Left hindlimb (tissue), 1 donor: ENCODE measurements at regions not wholly inside any gene's neighbourhood (a gene's known extent, or its start where the extent isn't known, plus 50 kb on each side); places are given as distances from the start of the nearest gene placed in this dataset.
A peak's percentile ranks its signal among the peaks of the same experiment; 100 is the strongest.
"Not testable (repeated sequence)": the region's sequence is repeated elsewhere in the genome, so short reads cannot be mapped to it uniquely, and the experiment has no call there.

Source experiments
- DNase-seq: peaks from one replicate; pipeline ENCODE4 v3.0.0-alpha.2; 2018

DNA sequence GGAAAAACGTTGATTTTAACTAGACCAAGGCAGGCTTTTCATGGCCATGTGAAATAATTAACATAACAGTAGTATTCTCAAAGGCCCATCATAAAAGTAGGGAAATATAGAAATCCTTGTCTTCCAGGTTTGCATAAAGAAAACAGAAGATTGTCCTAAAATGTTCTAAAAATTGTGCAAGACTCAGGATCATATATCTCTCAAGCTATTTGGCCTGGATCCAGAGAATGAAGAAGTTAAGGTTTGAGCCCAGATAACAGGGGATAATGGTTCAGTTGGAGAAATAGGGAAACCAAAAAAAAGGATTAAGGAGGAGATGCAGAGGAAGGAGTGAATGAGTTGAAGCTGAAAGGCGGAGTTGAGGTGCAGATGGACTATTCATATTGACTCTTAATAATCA is 555.5 kb upstream of the NR5A2 start:
- DNase-seq, result no peak

DNA sequence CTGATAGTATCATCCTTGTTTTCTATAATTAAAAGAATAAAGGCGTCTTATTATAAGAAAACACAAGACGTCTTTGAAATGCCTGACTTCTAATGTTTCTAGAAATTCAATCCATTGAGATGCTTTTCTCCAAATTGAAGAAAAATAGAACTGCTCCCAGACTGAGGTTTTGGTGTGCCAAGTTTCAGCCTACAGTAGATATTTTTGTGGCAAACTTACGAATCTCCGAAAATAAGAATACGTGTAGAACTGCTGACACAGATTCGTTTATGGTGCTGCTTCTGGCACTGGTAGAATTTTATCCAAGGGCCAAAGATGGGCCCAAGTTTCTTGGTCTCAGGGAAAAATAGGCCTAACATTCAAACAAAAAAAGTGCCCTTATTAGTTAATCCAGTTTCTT is 554.5 kb upstream of the NR5A2 start:
- no peak for DNase-seq

- DNase-seq, result no peak
These were observed 552.8 kb upstream of the NR5A2 start for GRCh38 chr1:199474738-199475137.

DNA sequence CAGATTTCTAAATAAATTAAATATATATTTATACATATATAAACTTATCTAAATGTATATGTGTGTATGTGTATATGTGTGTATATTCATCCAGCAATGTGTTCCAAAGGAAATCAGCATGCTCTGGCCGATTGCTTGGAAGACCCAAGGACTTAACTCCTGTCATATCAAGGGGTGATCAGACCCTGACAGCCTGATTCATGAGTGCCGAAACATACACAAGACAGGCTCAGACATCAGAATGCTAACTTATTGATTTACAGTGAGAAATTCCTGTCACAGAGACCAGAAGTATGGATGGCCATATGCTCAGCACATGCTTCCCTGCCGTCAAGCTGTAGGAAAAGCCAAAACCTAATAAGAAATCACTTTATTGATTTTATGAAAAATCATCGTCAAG is 545.1 kb upstream of the NR5A2 start:
- no peak for DNase-seq

DNA sequence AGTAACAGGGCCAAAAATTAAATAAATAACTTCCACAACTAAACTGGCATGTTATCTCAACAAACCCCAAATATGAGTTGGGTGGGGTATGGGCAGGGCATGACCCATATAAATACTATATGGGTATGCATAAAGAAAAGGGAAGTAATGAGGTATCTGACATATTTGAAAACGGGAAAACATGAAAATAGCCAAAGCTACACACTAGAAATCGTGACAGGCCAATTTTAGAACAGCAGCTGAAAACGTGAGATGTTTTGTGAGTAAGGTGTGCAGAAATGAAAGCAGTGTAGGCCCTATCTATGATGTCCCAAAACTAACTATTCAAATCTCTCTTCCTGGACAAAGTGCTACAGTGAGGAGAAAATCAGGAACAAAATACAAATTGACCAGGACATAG is 537.9 kb upstream of the NR5A2 start:
- DNase-seq, result no peak

GRCh38 chr1:199490769-199491527 is 536.6 kb upstream of the NR5A2 start:
- no peak for DNase-seq

GRCh38 chr1:199495432-199495831 is 532.1 kb upstream of the NR5A2 start:
- DNase-seq, result no peak

- DNase-seq, result not testable (repeated sequence)
These were observed 528.7 kb upstream of the NR5A2 start for GRCh38 chr1:199498802-199499201.

DNA sequence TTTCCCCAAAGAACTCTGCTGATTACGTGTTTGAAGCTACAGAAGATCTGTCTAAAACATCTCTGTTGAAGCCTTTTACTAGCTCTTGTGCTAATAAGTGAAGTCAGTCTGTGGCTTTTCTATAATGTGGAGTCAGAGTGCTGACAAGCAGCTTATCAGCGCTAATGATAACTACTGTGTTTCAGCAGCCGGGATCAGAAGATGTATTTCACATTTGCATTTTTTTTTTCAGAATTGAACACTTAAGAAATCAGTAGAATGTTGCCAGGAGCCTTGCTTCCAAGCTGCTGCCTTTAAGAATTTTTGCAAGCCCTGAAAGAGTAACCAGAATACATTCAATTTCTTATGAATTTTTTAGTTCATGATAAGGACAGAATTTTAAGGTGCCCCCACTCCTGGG is 519.4 kb upstream of the NR5A2 start:
- no peak for DNase-seq

- no peak for DNase-seq
These were observed 518.9 kb upstream of the NR5A2 start for GRCh38 chr1:199508653-199509052.

DNA sequence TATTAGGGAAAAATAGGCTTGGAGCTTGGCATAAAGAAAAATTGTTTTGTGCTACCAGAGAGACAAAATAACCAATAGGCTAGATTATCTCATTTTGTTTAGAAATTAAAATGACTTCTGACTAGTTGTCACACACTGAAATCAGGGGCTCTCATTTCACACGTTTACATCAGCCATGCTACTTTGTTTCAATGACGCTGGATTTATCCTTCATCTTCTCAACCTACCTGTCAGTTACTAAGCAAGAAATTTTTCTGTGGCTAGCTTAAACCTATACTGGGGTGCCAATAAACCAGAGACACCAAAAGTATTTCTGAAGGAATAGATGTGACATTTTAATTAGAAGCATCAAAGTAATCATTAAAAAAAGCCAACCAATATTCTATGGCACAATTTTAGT is 518.1 kb upstream of the NR5A2 start:
- DNase-seq, result no peak

DNA sequence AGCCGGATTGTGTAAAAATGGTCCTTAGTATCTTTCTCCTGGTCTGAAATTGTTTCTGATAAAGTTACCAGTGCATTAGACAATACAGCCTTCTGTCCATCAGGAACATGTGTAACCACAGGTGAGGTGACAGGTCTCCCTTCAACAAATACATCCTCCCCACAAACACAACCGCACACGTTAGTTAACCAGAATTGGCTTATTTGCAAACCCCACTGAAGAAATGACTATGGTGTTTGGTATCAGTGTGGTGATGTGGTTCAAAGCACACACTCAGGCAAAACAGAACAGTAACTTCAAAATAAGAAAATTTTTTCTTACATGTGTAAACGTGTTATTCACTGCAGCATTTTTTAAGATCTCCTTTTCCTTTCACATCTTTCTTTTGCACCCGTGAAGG is 517.2 kb upstream of the NR5A2 start:
- no peak for DNase-seq

GRCh38 chr1:199512037-199512710 is 515.3 kb upstream of the NR5A2 start:
- no peak for DNase-seq

- DNase-seq, result no peak
These were observed 512.2 kb upstream of the NR5A2 start for GRCh38 chr1:199515261-199515660.

DNA sequence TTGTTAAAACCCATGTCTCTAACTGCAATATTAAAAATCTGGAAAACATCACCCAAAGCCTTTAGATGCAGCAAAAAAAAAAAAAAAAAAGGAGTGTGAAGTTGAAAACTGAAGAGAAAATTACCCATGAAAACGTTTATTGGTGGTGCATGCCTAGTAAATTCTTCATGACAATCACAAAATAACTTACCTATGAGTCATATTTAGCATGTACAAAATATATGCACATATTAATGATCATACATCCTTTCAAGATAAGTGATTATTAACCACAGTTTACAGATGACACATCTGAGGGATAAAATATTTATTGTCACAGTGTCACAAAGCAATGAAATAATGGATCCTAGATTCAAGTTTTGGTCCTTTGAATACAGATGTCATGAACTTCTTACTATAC is 505.2 kb upstream of the NR5A2 start:
- DNase-seq, result no peak

GRCh38 chr1:199522936-199523335 is 504.6 kb upstream of the NR5A2 start:
- no peak for DNase-seq

GRCh38 chr1:199529324-199529723 is 498.2 kb upstream of the NR5A2 start:
- DNase-seq, result no peak

GRCh38 chr1:199533361-199533760 is 494.1 kb upstream of the NR5A2 start:
- DNase-seq, result not testable (repeated sequence)

- DNase-seq, result no peak
These were observed 481.7 kb upstream of the NR5A2 start for GRCh38 chr1:199545780-199546179.

DNA sequence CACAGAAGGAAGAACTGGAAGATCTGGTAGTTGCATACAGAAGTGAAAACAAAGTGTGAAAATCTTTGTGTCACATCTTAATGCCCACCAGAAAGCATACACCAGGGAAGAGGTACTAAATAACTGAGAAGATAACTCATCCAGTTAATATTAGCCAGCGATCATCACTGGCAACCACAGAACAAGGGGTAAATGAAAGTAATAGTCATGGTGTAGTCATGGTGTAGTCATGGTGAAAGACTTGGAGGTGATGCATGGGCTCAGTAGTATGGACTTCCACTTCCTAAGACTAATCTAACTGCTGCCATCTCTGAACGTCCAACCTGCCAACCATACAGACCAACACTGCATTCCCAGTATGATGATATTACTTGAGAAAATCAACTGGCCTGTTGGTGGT is 481.2 kb upstream of the NR5A2 start:
- DNase-seq, result no peak

DNA sequence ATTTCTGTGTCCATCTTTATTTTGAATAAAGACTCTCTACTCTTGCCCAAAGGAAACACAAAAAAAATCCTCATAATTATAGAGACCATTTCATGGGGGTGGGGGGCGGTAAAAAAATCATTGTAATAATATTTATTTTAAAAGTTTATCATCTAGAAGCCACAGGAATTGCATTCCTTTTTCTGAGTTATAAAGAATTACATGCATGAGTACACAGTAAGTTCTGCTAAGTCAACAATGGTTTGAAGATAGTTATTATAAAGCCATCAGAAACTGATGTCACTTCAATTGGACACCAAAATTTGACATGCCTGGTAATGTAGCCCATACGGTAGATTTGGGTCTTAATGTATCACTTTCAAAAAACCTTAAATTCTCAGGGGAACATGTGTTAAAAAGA is 478.1 kb upstream of the NR5A2 start:
- no peak for DNase-seq

DNA sequence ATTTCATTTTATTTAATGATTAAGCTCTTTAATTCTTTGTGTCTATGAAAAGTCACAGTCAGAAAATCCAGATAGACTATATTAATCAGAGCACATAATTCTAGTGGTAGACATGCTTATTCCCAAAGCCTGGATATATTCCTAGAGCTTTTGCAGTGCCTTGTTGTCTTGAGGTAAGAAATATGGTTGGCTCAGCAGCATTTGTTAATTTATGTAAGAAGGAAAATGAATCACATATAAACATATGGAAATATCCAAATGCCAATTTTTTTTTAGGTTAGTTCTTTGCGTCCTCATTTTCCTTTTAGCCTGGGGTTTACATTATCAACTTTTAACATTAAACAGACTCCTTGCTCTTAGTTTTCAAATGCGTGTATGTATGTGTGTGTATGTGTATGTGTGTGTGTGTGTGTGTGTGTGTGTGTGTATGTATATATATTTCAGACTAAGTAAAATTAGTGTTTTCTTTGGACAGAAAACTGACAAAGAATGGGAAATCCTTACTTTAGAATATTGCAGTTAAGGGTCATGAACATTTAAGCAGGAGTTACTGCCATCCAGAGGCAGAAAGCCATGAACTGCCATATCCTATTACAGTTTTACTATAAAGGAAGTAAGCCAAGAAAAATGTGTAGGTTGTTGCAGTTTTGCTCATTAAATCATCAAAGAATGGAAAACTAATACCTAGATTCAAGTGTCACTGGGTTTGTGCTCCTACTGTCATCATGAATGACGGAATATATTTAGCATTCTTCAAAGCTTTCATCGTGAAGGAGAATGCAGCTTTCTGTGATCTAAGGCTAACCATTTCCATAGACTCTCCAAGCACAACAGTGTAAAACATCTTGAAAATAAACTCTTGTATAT is 477.1 kb upstream of the NR5A2 start:
- DNase-seq, result peak; percentile 30

- peak; percentile 36 for DNase-seq
These were observed 475.4 kb upstream of the NR5A2 start for GRCh38 chr1:199551967-199552565.
